PC-3 (cell line): ENCODE measurements at regions not wholly inside any gene's neighbourhood (a gene's known extent, or its start where the extent isn't known, plus 50 kb on each side); places are given as distances from the start of the nearest gene placed in this dataset.

ENCODE experiments used
- EZH2 ChIP-seq: fragments of 300-600 bp; sonication (generic); IDR thresholded peaks from one replicate; pipeline ENCODE4 v1.6.1; 2017; ENCODE audit warnings: antibody characterized with exemption, mild to moderate bottlenecking, low read length; ENCODE audit not compliant: unreplicated experiment
- EZH2phosphoT487 ChIP-seq: fragments of 300-600 bp; sonication (generic); IDR thresholded peaks from 2 replicates; pipeline ENCODE4 v1.6.1; 2018; ENCODE audit warnings: mild to moderate bottlenecking, antibody characterized with exemption, low read length, borderline replicate concordance
- TF ChIP-seq, protein P1 (sequence below): fragments of 300-600 bp; sonication (generic); conservative IDR thresholded peaks from 2 replicates; pipeline ENCODE4 v1.5.1; 2017; ENCODE audit warnings: antibody characterized with exemption, low read depth, mild to moderate bottlenecking, low read length

DNA sequence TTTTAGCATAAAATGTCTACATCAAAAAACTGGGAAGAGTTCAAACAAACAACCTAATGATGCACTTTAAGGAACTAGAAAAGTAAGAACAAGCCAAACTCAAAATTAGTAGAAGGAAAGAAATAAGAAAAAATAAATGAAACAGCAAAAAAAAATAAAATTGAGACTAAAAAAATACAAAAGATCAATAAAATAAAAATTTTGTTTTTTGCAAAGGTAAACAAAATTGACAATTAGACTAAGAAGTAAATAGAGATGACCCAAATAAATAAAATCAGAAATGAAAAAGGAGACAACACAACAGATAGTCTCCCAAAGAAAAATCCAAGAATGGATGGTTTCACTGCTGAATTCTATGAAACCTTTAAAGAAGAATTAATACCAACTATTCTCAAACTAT is 89.6 kb upstream of the MME start:
- TF ChIP-seq, protein P1, sequence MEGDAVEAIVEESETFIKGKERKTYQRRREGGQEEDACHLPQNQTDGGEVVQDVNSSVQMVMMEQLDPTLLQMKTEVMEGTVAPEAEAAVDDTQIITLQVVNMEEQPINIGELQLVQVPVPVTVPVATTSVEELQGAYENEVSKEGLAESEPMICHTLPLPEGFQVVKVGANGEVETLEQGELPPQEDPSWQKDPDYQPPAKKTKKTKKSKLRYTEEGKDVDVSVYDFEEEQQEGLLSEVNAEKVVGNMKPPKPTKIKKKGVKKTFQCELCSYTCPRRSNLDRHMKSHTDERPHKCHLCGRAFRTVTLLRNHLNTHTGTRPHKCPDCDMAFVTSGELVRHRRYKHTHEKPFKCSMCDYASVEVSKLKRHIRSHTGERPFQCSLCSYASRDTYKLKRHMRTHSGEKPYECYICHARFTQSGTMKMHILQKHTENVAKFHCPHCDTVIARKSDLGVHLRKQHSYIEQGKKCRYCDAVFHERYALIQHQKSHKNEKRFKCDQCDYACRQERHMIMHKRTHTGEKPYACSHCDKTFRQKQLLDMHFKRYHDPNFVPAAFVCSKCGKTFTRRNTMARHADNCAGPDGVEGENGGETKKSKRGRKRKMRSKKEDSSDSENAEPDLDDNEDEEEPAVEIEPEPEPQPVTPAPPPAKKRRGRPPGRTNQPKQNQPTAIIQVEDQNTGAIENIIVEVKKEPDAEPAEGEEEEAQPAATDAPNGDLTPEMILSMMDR = no peak
- no peak for TF ChIP-seq EZH2phosphoT487
- no peak for TF ChIP-seq EZH2
